ENCODE measurements at regions not wholly inside any gene's neighbourhood (a gene's known extent, or its start where the extent isn't known, plus 50 kb on each side); places are given as distances from the start of the nearest gene placed in this dataset.

- POLR2A ChIA-PET (ENCODE audit: low non-redundant PET): no interaction called here
- CTCF ChIA-PET: no interaction called here
- no peaks in the 10 kb centered on the region for H3K9me3 ChIP-seq (ENCODE audit: low read depth, low read length, poor library complexity, severe bottlenecking)
- H3K4me1 ChIP-seq (ENCODE audit: insufficient read depth, low read length, poor library complexity, severe bottlenecking): no peaks in the 10 kb centered on the region
- no peak for DNase-seq (ENCODE audit: low spot score)
- no peaks in the 10 kb centered on the region for H3K36me3 ChIP-seq (ENCODE audit: insufficient read depth, low read length, poor library complexity, severe bottlenecking)
- BruUV-seq (replicated peaks): no TSS peak
- TF ChIP-seq EZH2 (IDR thresholded peaks at IDR 0.05; ENCODE audit: borderline replicate concordance, low read depth, low read length, poor library complexity, severe bottlenecking): no peak
- TF ChIP-seq, protein P1, sequence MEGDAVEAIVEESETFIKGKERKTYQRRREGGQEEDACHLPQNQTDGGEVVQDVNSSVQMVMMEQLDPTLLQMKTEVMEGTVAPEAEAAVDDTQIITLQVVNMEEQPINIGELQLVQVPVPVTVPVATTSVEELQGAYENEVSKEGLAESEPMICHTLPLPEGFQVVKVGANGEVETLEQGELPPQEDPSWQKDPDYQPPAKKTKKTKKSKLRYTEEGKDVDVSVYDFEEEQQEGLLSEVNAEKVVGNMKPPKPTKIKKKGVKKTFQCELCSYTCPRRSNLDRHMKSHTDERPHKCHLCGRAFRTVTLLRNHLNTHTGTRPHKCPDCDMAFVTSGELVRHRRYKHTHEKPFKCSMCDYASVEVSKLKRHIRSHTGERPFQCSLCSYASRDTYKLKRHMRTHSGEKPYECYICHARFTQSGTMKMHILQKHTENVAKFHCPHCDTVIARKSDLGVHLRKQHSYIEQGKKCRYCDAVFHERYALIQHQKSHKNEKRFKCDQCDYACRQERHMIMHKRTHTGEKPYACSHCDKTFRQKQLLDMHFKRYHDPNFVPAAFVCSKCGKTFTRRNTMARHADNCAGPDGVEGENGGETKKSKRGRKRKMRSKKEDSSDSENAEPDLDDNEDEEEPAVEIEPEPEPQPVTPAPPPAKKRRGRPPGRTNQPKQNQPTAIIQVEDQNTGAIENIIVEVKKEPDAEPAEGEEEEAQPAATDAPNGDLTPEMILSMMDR (conservative IDR thresholded peaks at IDR 0.05; ENCODE audit: low read depth, low read length): no peak
- H3K27ac ChIP-seq (ENCODE audit: low read depth, low read length, poor library complexity, severe bottlenecking): no peak overlapping the region
- H3K27me3 ChIP-seq (replicated peaks; ENCODE audit: insufficient read depth, low read depth, low read length, poor library complexity): peaks cover 37% of the 10 kb centered on the region
- intact Hi-C loops (cut with micrococcal nuclease; ENCODE audit: unreplicated experiment): no loop called here
- no peak overlapping the region for H3K4me3 ChIP-seq (ENCODE audit: low read depth, low read length, poor library complexity, severe bottlenecking)
These were observed 586.5 kb upstream of the TENM3 start for GRCh38 chr4:181656748-181657147.

DNA sequence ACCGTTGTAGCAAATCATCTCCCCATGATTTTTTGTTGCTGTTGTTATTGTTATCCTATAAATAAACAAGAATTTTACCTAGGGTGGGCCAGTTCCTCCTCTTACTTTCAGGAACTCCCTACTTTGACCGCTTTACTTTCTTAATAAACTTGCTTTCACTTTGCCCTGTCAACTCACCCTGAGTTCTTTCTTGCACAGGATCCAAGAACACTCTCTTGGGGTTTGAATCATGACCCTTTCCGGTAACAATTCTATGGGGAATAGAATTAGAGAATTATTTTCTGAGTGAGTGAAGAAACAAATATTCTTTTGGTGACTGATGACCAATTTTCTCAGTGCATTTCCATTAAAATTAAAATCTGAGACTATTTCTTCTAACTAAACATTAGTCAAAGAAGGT lies 584.0 kb upstream of the TENM3 start:
- no peaks in the 10 kb centered on the region for H3K36me3 ChIP-seq (ENCODE audit: insufficient read depth, low read length, poor library complexity, severe bottlenecking)
- intact Hi-C loops (cut with micrococcal nuclease; ENCODE audit: unreplicated experiment): no loop called here
- H3K27me3 ChIP-seq (replicated peaks; ENCODE audit: insufficient read depth, low read depth, low read length, poor library complexity): peaks cover 60% of the 10 kb centered on the region
- POLR2A ChIA-PET (ENCODE audit: low non-redundant PET): no interaction called here
- H3K4me1 ChIP-seq (ENCODE audit: insufficient read depth, low read length, poor library complexity, severe bottlenecking): no peaks in the 10 kb centered on the region
- H3K9me3 ChIP-seq (ENCODE audit: low read depth, low read length, poor library complexity, severe bottlenecking): no peaks in the 10 kb centered on the region
- DNase-seq (ENCODE audit: low spot score): peak; percentile 15
- CTCF ChIA-PET: no interaction called here
- no peak overlapping the region for H3K27ac ChIP-seq (ENCODE audit: low read depth, low read length, poor library complexity, severe bottlenecking)
- TF ChIP-seq EZH2 (IDR thresholded peaks at IDR 0.05; ENCODE audit: borderline replicate concordance, low read depth, low read length, poor library complexity, severe bottlenecking): no peak
- no peak overlapping the region for H3K4me3 ChIP-seq (ENCODE audit: low read depth, low read length, poor library complexity, severe bottlenecking)
- BruUV-seq (replicated peaks): no TSS peak

DNA sequence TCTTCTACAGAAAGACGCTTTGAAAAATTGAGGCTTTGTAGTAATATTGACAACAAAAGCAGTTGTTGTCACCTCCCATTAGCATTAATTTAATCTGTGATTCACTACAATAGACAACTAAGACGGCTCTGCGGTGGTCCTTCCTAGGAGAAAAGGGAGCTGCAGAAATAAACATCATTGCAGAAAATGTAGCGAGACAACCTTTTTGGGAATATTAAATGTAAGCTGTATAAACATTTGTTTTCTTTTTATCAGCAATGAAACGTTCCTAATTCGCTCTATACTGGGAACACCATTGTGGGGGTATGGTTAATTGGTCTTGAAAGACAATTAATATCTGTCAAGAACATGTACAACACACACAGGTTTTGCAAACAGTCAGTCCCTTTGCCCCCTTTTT lies 583.3 kb upstream of the TENM3 start:
- ChIA-PET CTCF (no interaction called here), POLR2A (ENCODE audit: low non-redundant PET) (no interaction called here)
- Histone ChIP-seq H3K27me3 (replicated peaks; ENCODE audit: insufficient read depth, low read depth, low read length, poor library complexity) (peaks cover 67% of the 10 kb centered on the region), H3K4me3 (ENCODE audit: low read depth, low read length, poor library complexity, severe bottlenecking) (no peak overlapping the region), H3K4me1 (ENCODE audit: insufficient read depth, low read length, poor library complexity, severe bottlenecking) (no peaks in the 10 kb centered on the region), H3K9me3 (ENCODE audit: low read depth, low read length, poor library complexity, severe bottlenecking) (no peaks in the 10 kb centered on the region), H3K27ac (ENCODE audit: low read depth, low read length, poor library complexity, severe bottlenecking) (no peak overlapping the region), H3K36me3 (ENCODE audit: insufficient read depth, low read length, poor library complexity, severe bottlenecking) (no peaks in the 10 kb centered on the region)
- intact Hi-C loops (cut with micrococcal nuclease; ENCODE audit: unreplicated experiment): no loop called here
- no TSS peak for BruUV-seq (replicated peaks)
- TF ChIP-seq EZH2 (IDR thresholded peaks at IDR 0.05; ENCODE audit: borderline replicate concordance, low read depth, low read length, poor library complexity, severe bottlenecking): no peak
- TF ChIP-seq, protein P1 (conservative IDR thresholded peaks at IDR 0.05; ENCODE audit: low read depth, low read length): no peak
- no peak for DNase-seq (ENCODE audit: low spot score)

DNA sequence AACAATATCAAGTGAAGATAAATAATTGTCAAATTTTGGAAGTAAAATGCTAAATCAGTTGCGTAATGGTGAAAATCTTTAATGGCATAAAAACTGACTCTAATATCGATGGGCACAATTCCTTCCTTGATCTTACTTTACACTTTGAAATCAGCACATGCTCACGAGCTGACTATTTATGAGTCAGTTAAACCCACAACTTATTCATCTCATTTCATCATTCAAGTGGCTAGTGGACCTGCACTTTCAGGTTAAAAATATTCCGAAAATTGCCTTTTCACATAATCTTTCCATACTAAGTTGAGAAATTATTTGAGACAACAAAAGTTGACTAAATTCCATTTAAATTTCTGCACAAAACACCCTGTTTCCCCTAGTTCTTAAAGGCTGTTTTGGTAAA lies 582.1 kb upstream of the TENM3 start:
- CTCF ChIA-PET: no interaction called here

More for the DNA sequence above, 582.1 kb upstream of the TENM3 start:
- Histone ChIP-seq H3K36me3 (ENCODE audit: insufficient read depth, low read length, poor library complexity, severe bottlenecking) (no peaks in the 10 kb centered on the region), H3K27me3 (replicated peaks; ENCODE audit: insufficient read depth, low read depth, low read length, poor library complexity) (peaks cover 79% of the 10 kb centered on the region), H3K4me1 (ENCODE audit: insufficient read depth, low read length, poor library complexity, severe bottlenecking) (no peaks in the 10 kb centered on the region), H3K4me3 (ENCODE audit: low read depth, low read length, poor library complexity, severe bottlenecking) (no peak overlapping the region), H3K9me3 (ENCODE audit: low read depth, low read length, poor library complexity, severe bottlenecking) (no peaks in the 10 kb centered on the region), H3K27ac (ENCODE audit: low read depth, low read length, poor library complexity, severe bottlenecking) (no peak overlapping the region)
- POLR2A ChIA-PET (ENCODE audit: low non-redundant PET): no interaction called here
- TF ChIP-seq EZH2 (IDR thresholded peaks at IDR 0.05; ENCODE audit: borderline replicate concordance, low read depth, low read length, poor library complexity, severe bottlenecking): no peak
- TF ChIP-seq, protein P1 (conservative IDR thresholded peaks at IDR 0.05; ENCODE audit: low read depth, low read length): no peak
- no peak for DNase-seq (ENCODE audit: low spot score)
- intact Hi-C loops (cut with micrococcal nuclease; ENCODE audit: unreplicated experiment): no loop called here
- BruUV-seq (replicated peaks): no TSS peak
